H9 (cell line): ENCODE measurements at regions not wholly inside any gene's neighbourhood (a gene's known extent, or its start where the extent isn't known, plus 50 kb on each side); places are given as distances from the start of the nearest gene placed in this dataset.

Source experiments
- DNase-seq: peaks from one replicate; pipeline ENCODE4 v3.0.0-alpha.2; 2017
- H2AFZ ChIP-seq: one replicate; pipeline ENCODE4 v1.6.1; 2013; ENCODE audit warnings: mild to moderate bottlenecking, low read length, control low read depth, moderate library complexity
- H2AK5ac ChIP-seq: 2 replicates; pipeline ENCODE4 v1.6.1; 2013; ENCODE audit warnings: low read length, control low read depth, mixed read lengths; ENCODE audit not compliant: insufficient read length
- H2BK120ac ChIP-seq: one replicate; pipeline ENCODE4 v1.6.1; 2013; ENCODE audit warnings: low read depth, mild to moderate bottlenecking, low read length, control low read depth, inconsistent platforms; ENCODE audit not compliant: poor library complexity, severe bottlenecking
- H2BK12ac ChIP-seq: 2 replicates; pipeline ENCODE4 v1.6.1; 2013; ENCODE audit warnings: low read length, control low read depth, mixed read lengths, low read depth; ENCODE audit not compliant: insufficient read length
- H2BK15ac ChIP-seq: 2 replicates; pipeline ENCODE4 v1.6.1; 2013; ENCODE audit warnings: low read depth, low read length, control low read depth
- H2BK20ac ChIP-seq: one replicate; pipeline ENCODE4 v1.6.1; 2013; ENCODE audit warnings: low read depth, mild to moderate bottlenecking, low read length, control low read depth, inconsistent platforms; ENCODE audit not compliant: poor library complexity, severe bottlenecking
- H2BK5ac ChIP-seq: 2 replicates; pipeline ENCODE4 v1.6.1; 2013; ENCODE audit warnings: low read length, control low read depth, mixed read lengths; ENCODE audit not compliant: insufficient read length
- H3K14ac ChIP-seq: 2 replicates; pipeline ENCODE4 v1.6.1; 2013; ENCODE audit warnings: low read length, control low read depth; ENCODE audit not compliant: insufficient read depth
- H3K18ac ChIP-seq: 2 replicates; pipeline ENCODE4 v1.6.1; 2013; ENCODE audit warnings: low read depth, mild to moderate bottlenecking, mixed read lengths, low read length, control low read depth; ENCODE audit not compliant: insufficient read length
- H3K23ac ChIP-seq: 2 replicates; pipeline ENCODE4 v1.6.1; 2013; ENCODE audit warnings: low read length, control low read depth, mixed read lengths, low read depth; ENCODE audit not compliant: insufficient read length
- H3K23me2 ChIP-seq: 2 replicates; pipeline ENCODE4 v1.6.1; 2013; ENCODE audit warnings: low read depth, mild to moderate bottlenecking, mixed read lengths, low read length, control low read depth; ENCODE audit not compliant: insufficient read length, poor library complexity, severe bottlenecking
- H3K27ac ChIP-seq: 2 replicates; pipeline ENCODE4 v1.5.1; 2013; ENCODE audit warnings: low read length, control low read depth, mixed read lengths, low read depth; ENCODE audit not compliant: insufficient read length
- H3K27me3 ChIP-seq: 2 replicates; pipeline ENCODE4 v1.6.1; 2013; ENCODE audit warnings: low read length, control low read depth, inconsistent platforms; ENCODE audit not compliant: insufficient read depth
- H3K4ac ChIP-seq: 2 replicates; pipeline ENCODE4 v1.6.1; 2013; ENCODE audit warnings: low read depth, mild to moderate bottlenecking, control low read depth, inconsistent platforms, low read length, moderate library complexity
- H3K4me1 ChIP-seq: 2 replicates; pipeline ENCODE4 v1.6.1; 2013; ENCODE audit warnings: low read length, control low read depth, inconsistent platforms; ENCODE audit not compliant: insufficient read depth
- H3K4me2 ChIP-seq: 2 replicates; pipeline ENCODE4 v1.6.1; 2013; ENCODE audit warnings: low read length, control low read depth, mixed read lengths; ENCODE audit not compliant: insufficient read length, insufficient read depth
- H3K56ac ChIP-seq: 2 replicates; pipeline ENCODE4 v1.6.1; 2013; ENCODE audit warnings: low read depth, mild to moderate bottlenecking, mixed read lengths, low read length, control low read depth; ENCODE audit not compliant: insufficient read length
- H3K79me1 ChIP-seq: 2 replicates; pipeline ENCODE4 v1.6.1; 2013; ENCODE audit warnings: low read depth, mild to moderate bottlenecking, moderate library complexity, low read length, control low read depth, inconsistent platforms; ENCODE audit not compliant: insufficient read depth, poor library complexity, severe bottlenecking
- H3K79me2 ChIP-seq: 2 replicates; pipeline ENCODE4 v1.6.1; 2013; ENCODE audit warnings: low read length, control low read depth, inconsistent platforms; ENCODE audit not compliant: insufficient read depth
- H3K9ac ChIP-seq: 2 replicates; pipeline ENCODE4 v1.6.1; 2013; ENCODE audit warnings: low read length, control low read depth, mixed read lengths; ENCODE audit not compliant: insufficient read length; ENCODE audit errors: extremely low read depth
- H3K9me3 ChIP-seq: one replicate; pipeline ENCODE4 v1.6.1; 2013; ENCODE audit warnings: low read depth, low read length, inconsistent platforms; ENCODE audit not compliant: control insufficient read depth
- H3T11ph ChIP-seq: one replicate; pipeline ENCODE4 v1.6.1; 2013; ENCODE audit warnings: mild to moderate bottlenecking, low read length, control low read depth, inconsistent platforms
- H4K20me1 ChIP-seq: one replicate; pipeline ENCODE4 v1.6.1; 2013; ENCODE audit not compliant: control insufficient read depth, insufficient read length, insufficient read depth
- H4K5ac ChIP-seq: 2 replicates; pipeline ENCODE4 v1.6.1; 2013; ENCODE audit warnings: low read depth, mild to moderate bottlenecking, mixed read lengths, low read length, control low read depth; ENCODE audit not compliant: insufficient read length
- H4K8ac ChIP-seq: replicated peaks from 2 replicates; pipeline ENCODE4 v1.6.1; 2013; ENCODE audit warnings: low read length, control low read depth, mixed read lengths, low read depth; ENCODE audit not compliant: insufficient read length
- H4K91ac ChIP-seq: 2 replicates; pipeline ENCODE4 v1.6.1; 2013; ENCODE audit warnings: low read depth, mild to moderate bottlenecking, moderate library complexity, mixed read lengths, low read length, control low read depth; ENCODE audit not compliant: insufficient read length
- H3K27ac Mint-ChIP-seq, 3 experiments: 2 replicates in 2 of 3; 3 replicates in 1 of 3; pipeline ENCODE4 v1.8.0; 2020 to 2021; ENCODE audit warnings: mixed read lengths in 3 of 3, mild to moderate bottlenecking in 1 of 3, moderate library complexity in 1 of 3
- H3K27me3 Mint-ChIP-seq: 2 replicates; pipeline ENCODE4 v1.8.0; 2021; ENCODE audit warnings: low read depth, mild to moderate bottlenecking, moderate library complexity, mixed read lengths
- H3K36me3 Mint-ChIP-seq, 3 experiments: 2 replicates in 2 of 3; 3 replicates in 1 of 3; pipeline ENCODE4 v1.8.0; 2020 to 2021; ENCODE audit warnings: low read depth in 3 of 3, mixed read lengths in 3 of 3; ENCODE audit not compliant: insufficient read depth in 1 of 3
- H3K4me1 Mint-ChIP-seq, 2 experiments: 2 replicates each; pipeline ENCODE4 v1.8.0; 2020; ENCODE audit warnings: mixed read lengths in 2 of 2
- H3K4me3 Mint-ChIP-seq, 2 experiments: 2 replicates in 1 of 2; 3 replicates in 1 of 2; pipeline ENCODE4 v1.8.0; 2020 to 2021; ENCODE audit warnings: mild to moderate bottlenecking in 2 of 2, mixed read lengths in 2 of 2, moderate library complexity in 1 of 2
- H3K9me3 Mint-ChIP-seq, 2 experiments: 2 replicates in 1 of 2; 3 replicates in 1 of 2; pipeline ENCODE4 v1.8.0; 2020; ENCODE audit warnings: mild to moderate bottlenecking in 2 of 2, mixed read lengths in 2 of 2, moderate library complexity in 1 of 2
- CTCF ChIP-seq: fragments of 200-600 bp; sonication (generic); conservative IDR thresholded peaks from 3 replicates; pipeline ENCODE4 v1.8.0; 2021; ENCODE audit warnings: antibody characterized with exemption, mild to moderate bottlenecking
- WGBS: extraction: QIAGEN DNeasy Blood & Tissue Kit; methylation state at CpG from one replicate; pipeline ENCODE4 v1.1.7; 2013; ENCODE audit warnings: missing lambda C conversion rate, low lambda C conversion rate, mixed read lengths; ENCODE audit not compliant: insufficient read length; ENCODE audit errors: extremely low coverage; 5-methylcytosine and 5-hydroxymethylcytosine counted together

- Histone ChIP-seq H2BK120ac (no peak overlapping the region), H3K4ac (no peak overlapping the region), H4K20me1 (no peaks in the 10 kb centered on the region), H3K4me1 (no peaks in the 10 kb centered on the region), H3T11ph (no peak overlapping the region), H3K18ac (no peak overlapping the region), H4K5ac (no peak overlapping the region), H3K9me3 (no peaks in the 10 kb centered on the region), H4K91ac (no peak overlapping the region), H3K27me3 (no peaks in the 10 kb centered on the region), H2BK12ac (no peak overlapping the region), H3K23me2 (no peaks in the 10 kb centered on the region), H3K27ac (no peak overlapping the region), H3K56ac (no peak overlapping the region), H2AK5ac (no peak overlapping the region), H3K23ac (no peak overlapping the region), H3K14ac (no peak overlapping the region), H2AFZ (no peak overlapping the region), H3K9ac (no peak overlapping the region), H2BK15ac (no peak overlapping the region), H2BK5ac (no peak overlapping the region), H3K79me2 (no peaks in the 10 kb centered on the region), H3K4me2 (no peak overlapping the region), H2BK20ac (no peak overlapping the region), H4K8ac (no peak overlapping the region), H3K79me1 (no peaks in the 10 kb centered on the region)
- H3K4me1 Mint-ChIP-seq = peaks cover 19 to 24% of the 10 kb centered on the region in 2 experiments
- no peaks in the 10 kb centered on the region for H3K36me3 Mint-ChIP-seq
- H3K4me3 Mint-ChIP-seq = no peak overlapping the region
- H3K9me3 Mint-ChIP-seq = peaks cover 11 to 16% of the 10 kb centered on the region in 2 experiments
- no CpG with 5 or more reads among the region's 18 CpGs for WGBS
- DNase-seq = no peak
- H3K27ac Mint-ChIP-seq = 0 out of 7 replicates have a peak overlapping the region, but pooled peaks of 1 of the 3 experiments have one; percentile 19
- H3K27me3 Mint-ChIP-seq = peaks cover 31% of the 10 kb centered on the region
- no peak for TF ChIP-seq CTCF
Observed at GRCh38 chr14:101708853-101709532, 52.5 kb upstream of the PPP2R5C start.
